GOT3 (cell line): ENCODE measurements at regions not wholly inside any gene's neighbourhood (a gene's known extent, or its start where the extent isn't known, plus 50 kb on each side); places are given as distances from the start of the nearest gene placed in this dataset.

ENCODE experiments used
- DNase-seq: peaks from one replicate; lab custom pipeline; 2025; ENCODE audit warnings: mixed read lengths; lab: John Stamatoyannopoulos, UW

DNA sequence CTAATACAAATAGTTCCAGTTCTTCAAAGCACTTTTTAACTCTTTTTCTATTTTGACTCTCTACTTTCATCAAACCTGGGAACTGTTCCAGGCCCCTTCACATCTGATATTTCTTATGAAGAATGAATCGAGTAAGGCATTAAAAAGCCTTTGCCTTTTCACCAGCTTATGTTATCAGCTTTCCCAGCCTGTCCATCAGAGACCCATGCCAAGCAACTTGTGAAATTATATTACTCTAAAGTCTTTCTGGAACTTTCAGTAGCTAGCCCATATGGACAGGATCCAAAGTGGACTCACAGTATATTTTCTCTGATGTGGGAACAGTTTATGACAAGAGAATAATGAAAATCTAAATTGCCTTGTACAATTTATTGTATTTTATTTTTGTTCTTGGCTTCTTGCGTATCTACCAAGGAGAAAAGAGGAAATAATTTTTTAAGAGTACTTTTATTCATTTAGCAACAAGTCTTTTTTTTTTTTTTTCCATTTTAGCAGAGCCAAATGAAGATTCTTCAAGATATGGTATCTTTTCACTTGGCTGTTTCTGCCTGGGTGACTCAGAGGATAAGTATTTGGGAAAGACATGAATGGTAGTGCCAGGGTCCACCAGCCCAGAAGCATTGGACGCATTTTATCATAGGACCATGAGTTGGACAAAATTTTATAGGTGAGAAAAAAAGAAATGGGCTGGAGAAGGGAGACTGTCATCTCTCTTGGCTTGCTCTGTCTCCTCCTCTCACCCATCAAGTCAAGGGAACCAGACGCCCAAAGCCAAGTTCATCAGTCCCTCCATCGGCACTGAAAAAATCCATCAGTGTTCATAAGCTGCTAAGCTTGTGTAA, 195.8 kb upstream of the NEBL start:
- no peak for DNase-seq

- no peak for DNase-seq
Measured at GRCh38 chr10:21090609-21091082, 193.5 kb upstream of the NEBL start.

DNA sequence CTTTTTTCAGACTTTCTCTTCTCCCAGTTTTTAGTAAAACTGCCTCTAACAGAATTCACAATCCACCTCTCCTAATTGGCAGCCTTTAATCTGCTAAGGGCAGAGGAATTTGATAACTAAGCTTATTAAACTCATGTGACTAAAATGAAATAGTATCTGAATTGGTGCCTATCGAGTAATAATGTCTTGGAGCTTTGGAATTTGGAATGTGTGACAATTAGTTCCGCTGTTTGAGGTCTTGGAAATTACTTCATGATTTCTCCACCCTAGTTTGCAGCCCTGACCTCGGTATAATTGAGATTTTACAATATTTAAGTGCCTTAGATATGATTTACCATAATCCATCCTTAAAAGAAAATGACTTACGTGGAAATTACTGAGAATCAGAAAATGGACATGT, 190.4 kb upstream of the NEBL start:
- DNase-seq = no peak

- no peak for DNase-seq
Measured at GRCh38 chr10:21084700-21085099, 187.6 kb upstream of the NEBL start.

DNA sequence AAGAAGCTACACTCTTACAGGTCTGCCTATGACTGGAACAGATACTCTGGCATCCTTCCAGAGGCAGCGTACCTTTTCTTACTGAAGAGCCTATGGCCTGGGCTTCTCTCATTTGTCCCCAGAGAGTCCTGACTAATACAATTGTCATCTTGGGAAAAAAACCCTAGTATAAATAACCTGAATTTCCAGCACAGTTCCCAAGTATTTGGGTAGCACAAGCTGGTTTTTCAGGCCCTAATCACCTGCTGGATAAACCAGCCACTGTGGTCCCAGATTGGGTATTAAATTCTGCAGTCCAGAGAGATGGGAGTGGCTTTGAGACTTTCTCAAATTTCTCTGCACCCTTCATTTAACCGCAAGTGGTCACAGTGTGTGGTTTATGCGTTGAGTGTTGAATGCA, 186.8 kb upstream of the NEBL start:
- no peak for DNase-seq

DNA sequence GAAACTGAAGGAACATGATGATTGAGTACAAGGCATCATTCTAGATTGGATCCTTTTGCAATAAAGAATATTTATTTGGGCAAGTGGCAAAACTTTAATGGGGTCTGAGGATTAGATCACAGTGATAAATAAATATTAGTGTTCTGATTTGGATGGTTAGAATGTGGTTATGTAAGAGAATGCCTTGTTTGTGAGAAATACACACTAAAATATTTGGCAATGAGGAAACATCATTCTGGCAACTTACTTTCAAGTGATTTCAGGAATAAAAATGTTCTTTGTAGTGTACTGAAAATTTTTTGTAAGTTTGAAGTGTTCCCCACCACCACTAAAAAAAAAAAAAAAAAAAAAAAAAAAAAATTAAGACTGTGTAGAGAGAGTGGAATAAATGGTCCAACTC, 185.1 kb upstream of the NEBL start:
- DNase-seq = no peak

DNA sequence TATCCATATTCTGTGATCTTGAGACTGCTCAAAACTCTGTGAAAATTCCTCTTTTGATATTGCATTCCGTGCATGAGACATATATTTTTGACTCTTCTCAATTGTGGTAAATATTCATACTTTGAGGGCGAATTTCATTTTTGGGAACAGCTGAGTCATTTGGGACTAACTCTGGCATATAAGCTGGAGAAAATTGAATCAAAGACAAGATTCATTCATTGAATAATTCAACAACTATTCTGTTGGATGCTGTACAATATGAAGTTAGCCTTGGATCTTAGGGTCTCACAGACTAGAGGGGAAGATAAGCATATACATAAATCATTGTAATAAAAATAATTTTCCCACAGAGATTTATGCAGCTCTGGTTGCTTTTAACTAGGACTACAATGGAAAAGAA, 183.2 kb upstream of the NEBL start:
- no peak for DNase-seq

- no peak for DNase-seq
Measured at GRCh38 chr10:21079330-21079658, 182.2 kb upstream of the NEBL start.

DNA sequence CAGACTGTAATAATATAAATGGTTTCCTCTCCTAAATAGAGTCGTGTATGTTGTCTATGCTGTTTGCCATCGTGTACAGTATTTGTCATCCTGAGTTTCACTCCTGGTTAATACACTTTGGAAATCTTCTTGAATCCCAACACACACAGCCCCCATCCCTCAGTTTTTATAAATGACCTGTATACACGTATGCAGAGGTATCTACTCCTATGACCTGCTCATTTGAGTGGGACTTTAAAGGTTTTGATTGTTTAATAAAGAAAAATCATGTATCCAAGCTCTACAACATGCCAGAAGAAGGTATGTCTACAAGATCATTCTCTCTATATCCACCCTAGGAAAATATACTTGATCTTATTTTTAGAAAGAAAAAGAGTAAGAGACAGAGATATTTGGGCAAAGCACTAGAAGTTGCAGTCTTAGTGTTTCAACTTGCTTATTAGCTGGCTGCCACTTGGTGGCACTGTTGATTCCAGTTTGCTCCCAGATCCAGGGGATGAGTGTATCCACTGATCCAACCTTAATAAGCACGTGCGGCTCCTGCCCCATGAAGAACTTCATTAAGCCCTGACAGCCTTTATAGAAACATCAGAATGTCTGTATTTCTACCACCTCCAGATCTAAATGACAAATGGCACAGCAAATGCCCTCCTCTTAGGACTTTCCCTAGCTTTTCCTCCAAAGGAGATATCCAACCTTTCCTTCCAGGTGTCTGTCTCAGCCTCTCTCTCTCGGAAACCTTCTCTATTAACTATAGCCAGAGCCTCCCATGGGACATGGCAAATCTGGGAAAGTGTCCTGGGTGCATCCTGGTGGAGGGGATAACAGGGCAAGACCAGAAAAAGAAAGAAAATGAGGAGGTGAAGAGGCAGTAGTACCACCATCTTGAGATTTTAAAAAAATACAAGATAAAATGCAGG, 181.6 kb upstream of the NEBL start:
- no peak for DNase-seq

DNA sequence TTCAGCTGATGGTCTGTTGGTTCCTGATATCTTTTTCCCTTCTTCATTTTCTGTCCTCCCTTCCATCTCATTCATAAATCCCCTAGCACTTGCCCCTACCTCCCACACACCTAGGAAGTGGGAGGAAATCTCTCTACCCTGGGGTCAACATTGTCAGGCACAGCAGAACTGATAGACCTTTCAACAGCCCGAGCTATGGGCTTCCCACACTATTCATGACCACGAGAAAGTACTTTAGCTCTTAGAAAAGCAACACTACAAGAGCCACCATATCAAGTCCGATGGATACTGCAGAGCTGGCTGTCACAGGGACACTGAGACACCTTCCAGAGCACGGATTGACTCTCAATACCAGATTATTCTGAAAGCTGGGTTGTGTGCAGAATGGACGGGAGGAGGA, 180.6 kb upstream of the NEBL start:
- no peak for DNase-seq

GRCh38 chr10:21076381-21076780, 179.3 kb upstream of the NEBL start:
- DNase-seq = no peak

GRCh38 chr10:21075880-21076279, 178.8 kb upstream of the NEBL start:
- no peak for DNase-seq

GRCh38 chr10:21071001-21071673, 174.0 kb upstream of the NEBL start:
- DNase-seq = no peak

- no peak for DNase-seq
Measured at GRCh38 chr10:21069929-21070700, 173.0 kb upstream of the NEBL start.

- no peak for DNase-seq
Measured at GRCh38 chr10:21069278-21069677, 172.2 kb upstream of the NEBL start.

DNA sequence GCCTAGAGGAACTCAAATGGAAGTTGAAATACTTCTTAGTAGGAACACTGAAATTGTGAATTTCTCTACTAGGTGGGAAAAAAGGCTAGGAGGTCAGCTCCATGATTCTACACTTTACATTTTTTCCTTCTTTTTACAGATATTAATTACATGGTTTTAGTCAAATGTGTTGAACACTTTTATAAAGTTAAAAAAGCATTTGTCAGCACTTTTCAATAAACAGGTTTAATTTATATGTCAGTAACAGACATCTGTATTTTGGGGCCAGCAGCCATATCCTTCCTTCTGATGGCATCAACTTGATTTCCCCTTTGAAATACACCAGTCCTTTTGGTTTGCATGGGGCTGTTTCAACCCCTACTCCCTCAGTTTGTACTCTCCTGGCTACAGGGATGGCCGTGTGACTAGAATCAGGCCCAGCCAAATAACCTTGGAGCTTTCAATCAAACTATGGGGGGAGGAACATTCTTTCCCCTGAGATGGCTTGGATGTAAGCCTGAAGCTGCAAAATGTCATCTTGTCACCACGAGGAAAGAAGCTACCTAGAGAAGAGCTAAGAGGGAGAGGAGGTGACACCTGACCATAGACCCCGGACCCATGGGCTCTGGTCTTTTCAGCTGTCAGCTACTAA, 171.0 kb upstream of the NEBL start:
- no peak for DNase-seq

- no peak for DNase-seq
Measured at GRCh38 chr10:21065621-21066248, 168.6 kb upstream of the NEBL start.

- DNase-seq = no peak
Measured at GRCh38 chr10:21061982-21062381, 164.9 kb upstream of the NEBL start.

GRCh38 chr10:21061184-21061583, 164.1 kb upstream of the NEBL start:
- DNase-seq = no peak

- DNase-seq = no peak
Measured at GRCh38 chr10:21060626-21061025, 163.5 kb upstream of the NEBL start.

GRCh38 chr10:21057989-21058388, 160.9 kb upstream of the NEBL start:
- no peak for DNase-seq
